ENCODE measurements at regions not wholly inside any gene's neighbourhood (a gene's known extent, or its start where the extent isn't known, plus 50 kb on each side); places are given as distances from the start of the nearest gene placed in this dataset.

DNA sequence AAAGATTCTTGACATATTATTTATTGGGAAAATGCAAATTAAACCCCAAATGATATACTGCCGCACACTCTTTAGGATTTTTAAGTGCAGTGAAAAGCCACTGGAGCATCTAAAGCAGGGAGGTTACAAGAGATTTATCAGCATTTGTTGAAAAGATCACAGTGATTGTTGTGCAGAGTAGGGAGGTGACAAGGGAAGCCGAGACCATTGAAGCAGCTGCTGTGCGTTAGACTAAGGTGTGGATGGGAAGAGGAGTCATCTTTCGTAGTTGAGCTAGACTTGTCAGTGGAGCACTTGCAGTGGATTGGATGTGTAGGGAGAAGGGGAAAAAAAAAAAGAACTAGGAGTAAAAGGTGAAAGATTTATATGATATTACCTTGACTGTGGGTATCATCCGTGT, 854.6 kb downstream of the NTRK3 start:
- H3K4me2 ChIP-seq (ENCODE audit: low read length, poor library complexity, severe bottlenecking), result no peak overlapping the region
- H3K23ac ChIP-seq (ENCODE audit: low read length in 2 of 2), result no peak overlapping the region
- 88% methylated on average over 4 of the region's 5 CpGs for WGBS
- H2BK120ac ChIP-seq (ENCODE audit: low read depth, low read length), result no peak overlapping the region
- H4K8ac ChIP-seq (ENCODE audit: low read length), result no peak overlapping the region
- H3K9me3 ChIP-seq (ENCODE audit: control insufficient read depth, low read length), result peaks cover 5% of the 10 kb centered on the region
- H3K27me3 ChIP-seq (ENCODE audit: control insufficient read depth in 1 of 2, insufficient read depth in 1 of 2, low read length in 2 of 2), result no peaks in the 10 kb centered on the region
- no peaks in the 10 kb centered on the region for H3K4me1 ChIP-seq (ENCODE audit: control insufficient read depth, insufficient read depth, low read depth, low read length)
- no peak overlapping the region for H3K18ac ChIP-seq (ENCODE audit: low read depth in 1 of 2, low read length in 2 of 2)
- no peak overlapping the region for H2AK5ac ChIP-seq (ENCODE audit: low read length, severe bottlenecking)
- no peak overlapping the region for H2BK5ac ChIP-seq (ENCODE audit: low read depth, low read length, poor library complexity, severe bottlenecking)
- H4K91ac ChIP-seq (ENCODE audit: low read length), result no peak overlapping the region
- no peak overlapping the region for H3K9ac ChIP-seq (ENCODE audit: low read length)
- H3K4me3 ChIP-seq (ENCODE audit: insufficient read depth in 1 of 2, low read depth in 1 of 2, low read length in 2 of 2), result no peak overlapping the region
- no peak overlapping the region for H2BK12ac ChIP-seq (ENCODE audit: low read length in 2 of 2)
- DNase-seq, result no peak
- no peak overlapping the region for H2BK15ac ChIP-seq (ENCODE audit: low read depth, poor library complexity, severe bottlenecking)
- H3K4ac ChIP-seq (ENCODE audit: low read depth in 1 of 2, low read length in 2 of 2), result no peak overlapping the region
- no peaks in the 10 kb centered on the region for H3K79me1 ChIP-seq (replicated peaks; ENCODE audit: low read length, poor library complexity, severe bottlenecking)
- no peaks in the 10 kb centered on the region for H3K36me3 ChIP-seq (ENCODE audit: control insufficient read depth in 1 of 2, insufficient read depth in 2 of 2, low read depth in 1 of 2, low read length in 2 of 2)
- H3K14ac ChIP-seq (ENCODE audit: low read length in 2 of 2), result no peak overlapping the region
- H2AFZ ChIP-seq (ENCODE audit: low read depth, low read length), result no peak overlapping the region
- H3K27ac ChIP-seq (ENCODE audit: low read length, poor library complexity, severe bottlenecking), result no peak overlapping the region

GRCh38 chr15:87394676-87395075, 861.9 kb downstream of the NTRK3 start:
- DNase-seq, result no peak
- H3K9ac ChIP-seq (ENCODE audit: low read length), result no peak overlapping the region
- H3K4me3 ChIP-seq (ENCODE audit: insufficient read depth in 1 of 2, low read depth in 1 of 2, low read length in 2 of 2), result no peak overlapping the region
- peaks cover 21% of the 10 kb centered on the region for H3K9me3 ChIP-seq (ENCODE audit: control insufficient read depth, low read length)
- no peak overlapping the region for H2AFZ ChIP-seq (ENCODE audit: low read depth, low read length)
- H3K4me1 ChIP-seq (ENCODE audit: control insufficient read depth, insufficient read depth, low read depth, low read length), result no peaks in the 10 kb centered on the region
- no peak overlapping the region for H3K14ac ChIP-seq (ENCODE audit: low read length in 2 of 2)
- H3K4me2 ChIP-seq (ENCODE audit: low read length, poor library complexity, severe bottlenecking), result no peak overlapping the region
- WGBS, result 86% methylated on average over 1 of the region's 3 CpGs
- no peaks in the 10 kb centered on the region for H3K79me1 ChIP-seq (replicated peaks; ENCODE audit: low read length, poor library complexity, severe bottlenecking)
- no peak overlapping the region for H2BK12ac ChIP-seq (ENCODE audit: low read length in 2 of 2)
- H3K27me3 ChIP-seq (ENCODE audit: control insufficient read depth in 1 of 2, insufficient read depth in 1 of 2, low read length in 2 of 2), result no peaks in the 10 kb centered on the region
- no peak overlapping the region for H3K18ac ChIP-seq (ENCODE audit: low read depth in 1 of 2, low read length in 2 of 2)
- H2BK5ac ChIP-seq (ENCODE audit: low read depth, low read length, poor library complexity, severe bottlenecking), result no peak overlapping the region
- no peak overlapping the region for H4K91ac ChIP-seq (ENCODE audit: low read length)
- H3K4ac ChIP-seq (ENCODE audit: low read depth in 1 of 2, low read length in 2 of 2), result no peak overlapping the region
- H2BK120ac ChIP-seq (ENCODE audit: low read depth, low read length), result no peak overlapping the region
- no peak overlapping the region for H4K8ac ChIP-seq (ENCODE audit: low read length)
- no peak overlapping the region for H2AK5ac ChIP-seq (ENCODE audit: low read length, severe bottlenecking)
- no peak overlapping the region for H3K23ac ChIP-seq (ENCODE audit: low read length in 2 of 2)
- H2BK15ac ChIP-seq (ENCODE audit: low read depth, poor library complexity, severe bottlenecking), result no peak overlapping the region
- no peaks in the 10 kb centered on the region for H3K36me3 ChIP-seq (ENCODE audit: control insufficient read depth in 1 of 2, insufficient read depth in 2 of 2, low read depth in 1 of 2, low read length in 2 of 2)
- H3K27ac ChIP-seq (ENCODE audit: low read length, poor library complexity, severe bottlenecking), result no peak overlapping the region

DNA sequence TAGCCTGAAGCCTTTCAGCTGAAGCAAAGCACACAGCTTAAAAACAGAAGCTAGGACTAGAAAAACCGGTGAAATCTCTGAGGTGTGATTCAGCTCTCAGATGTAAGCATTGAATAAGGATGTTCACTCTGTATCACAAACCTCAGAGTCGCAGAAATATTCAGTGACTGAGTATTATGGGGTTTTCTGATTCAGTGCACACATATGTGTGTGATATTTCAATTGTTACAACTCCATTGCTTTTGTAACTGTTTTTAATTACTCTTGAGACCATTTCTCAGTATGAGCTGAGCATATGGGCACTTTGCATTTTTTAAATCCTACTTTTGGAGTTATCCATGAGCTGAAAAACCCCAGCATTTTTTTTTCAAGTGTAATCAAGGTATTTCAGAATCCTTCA, 868.8 kb downstream of the NTRK3 start:
- no peak for DNase-seq
- H3K14ac ChIP-seq (ENCODE audit: low read length in 2 of 2), result no peak overlapping the region
- no peak overlapping the region for H2BK12ac ChIP-seq (ENCODE audit: low read length in 2 of 2)
- peaks cover 16% of the 10 kb centered on the region for H3K9me3 ChIP-seq (ENCODE audit: control insufficient read depth, low read length)
- H2AK5ac ChIP-seq (ENCODE audit: low read length, severe bottlenecking), result no peak overlapping the region
- H3K4me1 ChIP-seq (ENCODE audit: control insufficient read depth, insufficient read depth, low read depth, low read length), result no peaks in the 10 kb centered on the region
- H3K4ac ChIP-seq (ENCODE audit: low read depth in 1 of 2, low read length in 2 of 2), result no peak overlapping the region
- no peak overlapping the region for H2BK120ac ChIP-seq (ENCODE audit: low read depth, low read length)
- no peak overlapping the region for H4K91ac ChIP-seq (ENCODE audit: low read length)
- H4K8ac ChIP-seq (ENCODE audit: low read length), result no peak overlapping the region
- 90% methylated on average over 1 of the region's 2 CpGs for WGBS
- no peaks in the 10 kb centered on the region for H3K27me3 ChIP-seq (ENCODE audit: control insufficient read depth in 1 of 2, insufficient read depth in 1 of 2, low read length in 2 of 2)
- H3K9ac ChIP-seq (ENCODE audit: low read length), result no peak overlapping the region
- H3K4me3 ChIP-seq (ENCODE audit: insufficient read depth in 1 of 2, low read depth in 1 of 2, low read length in 2 of 2), result no peak overlapping the region
- no peak overlapping the region for H2AFZ ChIP-seq (ENCODE audit: low read depth, low read length)
- H3K23ac ChIP-seq (ENCODE audit: low read length in 2 of 2), result no peak overlapping the region
- no peak overlapping the region for H3K4me2 ChIP-seq (ENCODE audit: low read length, poor library complexity, severe bottlenecking)
- no peaks in the 10 kb centered on the region for H3K36me3 ChIP-seq (ENCODE audit: control insufficient read depth in 1 of 2, insufficient read depth in 2 of 2, low read depth in 1 of 2, low read length in 2 of 2)
- no peak overlapping the region for H2BK5ac ChIP-seq (ENCODE audit: low read depth, low read length, poor library complexity, severe bottlenecking)
- H3K27ac ChIP-seq (ENCODE audit: low read length, poor library complexity, severe bottlenecking), result no peak overlapping the region
- H3K79me1 ChIP-seq (replicated peaks; ENCODE audit: low read length, poor library complexity, severe bottlenecking), result no peaks in the 10 kb centered on the region
- no peak overlapping the region for H2BK15ac ChIP-seq (ENCODE audit: low read depth, poor library complexity, severe bottlenecking)
- no peak overlapping the region for H3K18ac ChIP-seq (ENCODE audit: low read depth in 1 of 2, low read length in 2 of 2)

DNA sequence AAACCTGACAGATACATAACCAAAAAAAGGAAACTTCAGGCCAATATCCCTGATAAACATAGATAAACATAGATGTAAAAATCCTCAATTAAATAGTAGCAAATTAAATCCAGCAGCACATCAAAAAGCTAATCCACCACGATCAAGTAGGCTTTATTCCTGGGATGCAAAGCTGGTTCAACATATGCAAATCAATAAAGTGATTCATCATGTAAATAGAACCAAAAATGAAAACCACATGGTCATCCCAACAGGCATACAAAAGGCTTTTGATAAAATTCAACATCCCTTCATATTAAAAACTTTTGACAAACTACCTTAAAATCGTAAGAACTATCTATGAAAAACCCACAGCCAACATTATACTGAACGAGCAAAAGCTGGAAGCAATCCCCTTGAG, 882.2 kb downstream of the NTRK3 start:
- H2BK5ac ChIP-seq (ENCODE audit: low read depth, low read length, poor library complexity, severe bottlenecking), result no peak overlapping the region
- no peak overlapping the region for H3K9ac ChIP-seq (ENCODE audit: low read length)
- H3K4me1 ChIP-seq (ENCODE audit: control insufficient read depth, insufficient read depth, low read depth, low read length), result no peaks in the 10 kb centered on the region
- H2BK12ac ChIP-seq (ENCODE audit: low read length in 2 of 2), result no peak overlapping the region
- no peak overlapping the region for H2BK120ac ChIP-seq (ENCODE audit: low read depth, low read length)
- no peak overlapping the region for H4K91ac ChIP-seq (ENCODE audit: low read length)
- no peak overlapping the region for H3K4me2 ChIP-seq (ENCODE audit: low read length, poor library complexity, severe bottlenecking)
- no peak overlapping the region for H2BK15ac ChIP-seq (ENCODE audit: low read depth, poor library complexity, severe bottlenecking)
- H3K18ac ChIP-seq (ENCODE audit: low read depth in 1 of 2, low read length in 2 of 2), result no peak overlapping the region
- H3K4ac ChIP-seq (ENCODE audit: low read depth in 1 of 2, low read length in 2 of 2), result no peak overlapping the region
- H4K8ac ChIP-seq (ENCODE audit: low read length), result no peak overlapping the region
- 83% methylated on average over 3 of the region's 3 CpGs for WGBS
- H3K27ac ChIP-seq (ENCODE audit: low read length, poor library complexity, severe bottlenecking), result no peak overlapping the region
- no peak overlapping the region for H2AK5ac ChIP-seq (ENCODE audit: low read length, severe bottlenecking)
- H3K79me1 ChIP-seq (replicated peaks; ENCODE audit: low read length, poor library complexity, severe bottlenecking), result no peaks in the 10 kb centered on the region
- no peak for DNase-seq
- H3K36me3 ChIP-seq (ENCODE audit: control insufficient read depth in 1 of 2, insufficient read depth in 2 of 2, low read depth in 1 of 2, low read length in 2 of 2), result no peaks in the 10 kb centered on the region
- H3K27me3 ChIP-seq (ENCODE audit: control insufficient read depth in 1 of 2, insufficient read depth in 1 of 2, low read length in 2 of 2), result no peaks in the 10 kb centered on the region
- no peak overlapping the region for H3K14ac ChIP-seq (ENCODE audit: low read length in 2 of 2)
- H2AFZ ChIP-seq (ENCODE audit: low read depth, low read length), result no peak overlapping the region
- H3K9me3 ChIP-seq (ENCODE audit: control insufficient read depth, low read length), result peaks cover 12% of the 10 kb centered on the region
- no peak overlapping the region for H3K4me3 ChIP-seq (ENCODE audit: insufficient read depth in 1 of 2, low read depth in 1 of 2, low read length in 2 of 2)
- no peak overlapping the region for H3K23ac ChIP-seq (ENCODE audit: low read length in 2 of 2)
